HepG2 (cell line): ENCODE measurements at regions not wholly inside any gene's neighbourhood (a gene's known extent, or its start where the extent isn't known, plus 50 kb on each side); places are given as distances from the start of the nearest gene placed in this dataset.

ENCODE experiments used
- ATAC-seq: fragments of 200-7000 bp; cut with Tn5 transposase; 3 replicates; pipeline ENCODE4 v1.9.1; 2020; ENCODE audit warnings: mild to moderate bottlenecking, moderate library complexity
- BruUV-seq: library from RNA; stranded (reverse); fragments of 400-500 nt; replicated peaks from 2 replicates; lab custom pipeline; 2021; lab: Mats Ljungman, UMichigan
- CTCF ChIA-PET: fragments of 300-600 bp; formaldehyde crosslinking; extraction: SDS; loops from one replicate; lab custom pipeline; 2021; ENCODE audit warnings: low total read pairs, inconsistent platforms, low intra/inter-chr PET ratio; lab: Yijun Ruan, JAX
- POLR2A ChIA-PET: fragments of 350-600 bp; sonication (Branson Sonifier 250); formaldehyde crosslinking; loops from one replicate; lab custom pipeline; 2020; ENCODE audit warnings: antibody characterized with exemption, inconsistent platforms; lab: Yijun Ruan, JAX
- DNase-seq: peaks from one replicate; pipeline ENCODE4 v3.0.0-alpha.2; 2015; ENCODE audit warnings: low spot score
- FAIRE-seq: peaks from 3 replicates; lab custom pipeline; 2011; peaks lifted over from hg19 to GRCh38; lab: Jason Lieb, UNC
- H2AFZ ChIP-seq: one replicate; pipeline ENCODE4 v1.6.1; 2011; ENCODE audit warnings: low read length, inconsistent platforms
- H3K27ac ChIP-seq: fragments of 300-600 bp; 3 replicates; pipeline ENCODE4 v1.8.0; 2011; ENCODE audit warnings: mixed run types, mild to moderate bottlenecking, mixed read lengths, low read length, inconsistent platforms; ENCODE audit not compliant: insufficient read depth; ENCODE audit errors: extremely low read length
- H3K27me3 ChIP-seq, 2 experiments: fragments of 200-600 bp in 1 of 2; 2 replicates in 1 of 2; 3 replicates in 1 of 2; pipeline versions ENCODE4 v1.6.0 to v1.8.0; 2011; ENCODE audit warnings: low read length in 2 of 2, mild to moderate bottlenecking in 2 of 2, moderate library complexity in 2 of 2, inconsistent platforms in 1 of 2; ENCODE audit not compliant: insufficient read depth in 2 of 2, control insufficient read depth in 1 of 2
- H3K36me3 ChIP-seq, 2 experiments: fragments of 200-600 bp in 1 of 2; replicated peaks in 1 of 2; 2 replicates in 1 of 2; 3 replicates in 1 of 2; pipeline versions ENCODE4 v1.5.1 to v1.8.0; 2011; ENCODE audit warnings: low read length in 2 of 2, inconsistent platforms in 1 of 2; ENCODE audit not compliant: insufficient read depth in 2 of 2, control insufficient read depth in 1 of 2
- H3K4me1 ChIP-seq: 2 replicates; pipeline ENCODE4 v1.5.1; 2012; ENCODE audit warnings: low read length, inconsistent platforms; ENCODE audit not compliant: insufficient read depth
- H3K4me2 ChIP-seq: 2 replicates; pipeline ENCODE4 v1.6.0; 2011; ENCODE audit warnings: low read depth, low read length, inconsistent platforms
- H3K4me3 ChIP-seq, 3 experiments: fragments of 200-600 bp in 1 of 3; sonication (generic), shearing (Covaris generic) in 1 of 3; replicated peaks in 1 of 3; 2 replicates each; pipeline ENCODE4 v1.5.1; 2011 to 2016; ENCODE audit warnings: low read length in 3 of 3, inconsistent platforms in 2 of 3, low read depth in 2 of 3, mild to moderate bottlenecking in 2 of 3, control low read depth in 1 of 3, mixed read lengths in 1 of 3; ENCODE audit not compliant: insufficient read depth in 1 of 3
- H3K79me2 ChIP-seq: one replicate; pipeline ENCODE4 v1.6.1; 2011; ENCODE audit warnings: low read length, inconsistent platforms; ENCODE audit not compliant: insufficient read depth
- H3K9ac ChIP-seq: 2 replicates; pipeline ENCODE4 v1.6.0; 2011; ENCODE audit warnings: mild to moderate bottlenecking, low read depth, low read length, inconsistent platforms; ENCODE audit not compliant: insufficient read depth
- H3K9me3 ChIP-seq: 2 replicates; pipeline ENCODE4 v1.5.1; 2012; ENCODE audit warnings: mild to moderate bottlenecking, low read length
- H4K20me1 ChIP-seq: 2 replicates; pipeline ENCODE4 v1.6.0; 2011; ENCODE audit warnings: inconsistent platforms, mild to moderate bottlenecking, low read length, moderate library complexity; ENCODE audit not compliant: insufficient read depth
- ARID3A ChIP-seq: IDR thresholded peaks from 2 replicates; pipeline ENCODE4 v1.6.1; 2012; ENCODE audit warnings: low read depth, low read length, improper control_type of control experiment
- ARNT2 ChIP-seq: sonication (generic); formaldehyde crosslinking; IDR thresholded peaks from 2 replicates; pipeline ENCODE4 v1.8.0; 2022; ENCODE audit warnings: mild to moderate bottlenecking, low read depth, missing genetic modification reagents, moderate library complexity
- FOXJ3 ChIP-seq: sonication (generic); formaldehyde crosslinking; IDR thresholded peaks from 2 replicates; pipeline ENCODE4 v1.4.0; 2020; ENCODE audit warnings: missing genetic modification reagents, mild to moderate bottlenecking, borderline replicate concordance
- MED8 ChIP-seq: sonication (generic); formaldehyde crosslinking; IDR thresholded peaks from 2 replicates; pipeline ENCODE4 v1.8.1; 2023; ENCODE audit warnings: mild to moderate bottlenecking, missing genetic modification reagents; ENCODE audit not compliant: insufficient replicate concordance
- NKX3-1 ChIP-seq: sonication (generic); formaldehyde crosslinking; IDR thresholded peaks from 2 replicates; pipeline ENCODE4 v1.5.0; 2020; ENCODE audit warnings: missing genetic modification reagents
- SMARCE1 ChIP-seq: fragments of 450-650 bp; IDR thresholded peaks from 2 replicates; pipeline ENCODE4 v1.6.1; 2017; ENCODE audit warnings: borderline replicate concordance
- TGIF2 ChIP-seq: IDR thresholded peaks from 2 replicates; pipeline ENCODE4 v1.6.1; 2016; ENCODE audit warnings: control low read depth, missing compliant biosample characterization
- ZBTB43 ChIP-seq: sonication (generic); formaldehyde crosslinking; conservative IDR thresholded peaks from 2 replicates; pipeline ENCODE4 v1.4.0; 2020; ENCODE audit warnings: missing genetic modification reagents
- ZNF143 ChIP-seq: sonication (generic); formaldehyde crosslinking; IDR thresholded peaks from 2 replicates; pipeline ENCODE4 v1.4.0; 2020; ENCODE audit warnings: missing genetic modification reagents
- ZNF232 ChIP-seq: sonication (generic); formaldehyde crosslinking; IDR thresholded peaks from 2 replicates; pipeline ENCODE4 v1.4.0; 2020; ENCODE audit warnings: missing genetic modification reagents, borderline replicate concordance
- ZNF383 ChIP-seq: sonication (generic); formaldehyde crosslinking; IDR thresholded peaks from 2 replicates; pipeline ENCODE4 v1.4.0; 2020; ENCODE audit warnings: missing genetic modification reagents, mild to moderate bottlenecking, borderline replicate concordance
- ZNF451 ChIP-seq: sonication (generic); formaldehyde crosslinking; IDR thresholded peaks from 2 replicates; pipeline ENCODE4 v1.5.0; 2020; ENCODE audit warnings: mild to moderate bottlenecking, missing genetic modification reagents
- ZNF543 ChIP-seq: sonication (generic); formaldehyde crosslinking; IDR thresholded peaks from 2 replicates; pipeline ENCODE4 v1.4.0; 2020; ENCODE audit warnings: mild to moderate bottlenecking, missing genetic modification reagents
- ZNF780A ChIP-seq: sonication (generic); formaldehyde crosslinking; IDR thresholded peaks from 2 replicates; pipeline ENCODE4 v1.8.0; 2022; ENCODE audit warnings: mild to moderate bottlenecking, missing genetic modification reagents, moderate library complexity
- ZSCAN25 ChIP-seq: sonication (generic); formaldehyde crosslinking; IDR thresholded peaks from 2 replicates; pipeline ENCODE4 v1.8.0; 2022; ENCODE audit warnings: mild to moderate bottlenecking, missing genetic modification reagents
- WGBS: methylation state at CpG from one replicate; pipeline ENCODE4 v1.1.6; 2017; ENCODE audit warnings: low lambda C conversion rate; 5-methylcytosine and 5-hydroxymethylcytosine counted together
- in situ Hi-C: cut with HindIII; loops from 2 replicates; pipeline ENCODE4 v1.10.0; 2017; ENCODE audit warnings: low pct_unique_long_range_greater_than_20kb; ENCODE audit not compliant: extremely low pct_ligation_motif_present
- intact Hi-C: fragments of 100-400 bp; cut with micrococcal nuclease; formaldehyde crosslinking; loops from one replicate; pipeline ENCODE4 v1.10.0; 2022; ENCODE audit not compliant: unreplicated experiment

- H3K9me3 ChIP-seq = no peaks in the 10 kb centered on the region
- no peaks in the 10 kb centered on the region for H4K20me1 ChIP-seq
- no peaks in the 10 kb centered on the region for H3K36me3 ChIP-seq
- H3K79me2 ChIP-seq = no peaks in the 10 kb centered on the region
- no TSS peak for BruUV-seq
- DNase-seq (no peak), FAIRE-seq (no peak), ATAC-seq (no peak)
- no peak overlapping the region for H2AFZ ChIP-seq
- H3K4me2 ChIP-seq = no peak overlapping the region
- WGBS = 40% methylated on average over 8 of the region's 13 CpGs
- no peaks in the 10 kb centered on the region for H3K4me1 ChIP-seq
- in situ Hi-C loops (no loop called here), intact Hi-C loops (no loop called here)
- CTCF ChIA-PET = no interaction called here
- TF ChIP-seq ZNF383 = no peak
- POLR2A ChIA-PET = no interaction called here
- H3K27ac ChIP-seq = no peak overlapping the region
- no peak overlapping the region for H3K9ac ChIP-seq
- no peak overlapping the region for H3K4me3 ChIP-seq
- H3K27me3 ChIP-seq = no peaks in the 10 kb centered on the region
Measured at GRCh38 chr10:121662531-121662930, 64.3 kb upstream of the FGFR2 start.

GRCh38 chr10:121661451-121661851 is 63.2 kb upstream of the FGFR2 start:
- Histone ChIP-seq H3K27ac (no peak overlapping the region), H3K36me3 (no peaks in the 10 kb centered on the region), H4K20me1 (no peaks in the 10 kb centered on the region), H3K9me3 (no peaks in the 10 kb centered on the region), H2AFZ (no peak overlapping the region), H3K4me2 (no peak overlapping the region), H3K79me2 (no peaks in the 10 kb centered on the region), H3K9ac (no peak overlapping the region), H3K4me3 (no peak overlapping the region), H3K4me1 (no peaks in the 10 kb centered on the region), H3K27me3 (no peaks in the 10 kb centered on the region)
- intact Hi-C loops (no loop called here), in situ Hi-C loops (no loop called here)
- BruUV-seq = no TSS peak
- no peak for FAIRE-seq
- ChIA-PET POLR2A (no interaction called here), CTCF (no interaction called here)
- no peak for ATAC-seq
- TF ChIP-seq ARID3A = no peak
- no peak for TF ChIP-seq ZNF780A (CRISPR knock-in tag)
- TF ChIP-seq TGIF2 (CRISPR knock-in tag) = no peak
- TF ChIP-seq ZBTB43 (CRISPR knock-in tag) = no peak
- TF ChIP-seq ZNF232 (CRISPR knock-in tag) = no peak
- TF ChIP-seq FOXJ3 (CRISPR knock-in tag) = no peak
- TF ChIP-seq ARNT2 (CRISPR knock-in tag) = no peak
- no peak for TF ChIP-seq ZNF143 (CRISPR knock-in tag)
- TF ChIP-seq NKX3-1 (CRISPR knock-in tag) = no peak
- TF ChIP-seq ZSCAN25 (CRISPR knock-in tag) = no peak
- no peak for TF ChIP-seq ZNF543 (CRISPR knock-in tag)
- no peak for TF ChIP-seq MED8 (CRISPR knock-in tag)
- TF ChIP-seq SMARCE1 = no peak
- TF ChIP-seq ZNF451 (CRISPR knock-in tag) = no peak
- WGBS = 89% methylated on average over 5 of the region's 14 CpGs
- DNase-seq = no peak
